Activated CD4-positive, alpha-beta T cell treated with anti-CD3 and anti-CD28 coated beads, Interleukin-2, amount 10 ng/mL, durations not matched to agents 7 days and 5 days (primary cell): ENCODE measurements at regions not wholly inside any gene's neighbourhood (a gene's known extent, or its start where the extent isn't known, plus 50 kb on each side); places are given as distances from the start of the nearest gene placed in this dataset.

ENCODE experiments used
- CTCF ChIA-PET: fragments of 350-600 bp; sonication (Branson Sonifier 250); formaldehyde crosslinking; loops from one replicate; lab custom pipeline; 2021; ENCODE audit warnings: antibody characterized with exemption; lab: Charles Lee
- POLR2A ChIA-PET: fragments of 350-600 bp; sonication (Branson Sonifier 250); formaldehyde crosslinking; loops from one replicate; lab custom pipeline; 2021; ENCODE audit warnings: antibody characterized with exemption; lab: Charles Lee
- DNase-seq: peaks from one replicate; pipeline ENCODE4 v3.0.0-alpha.2; 2020
- H3K27ac Mint-ChIP-seq: one replicate; pipeline ENCODE4 v1.8.0; 2021; ENCODE audit warnings: mild to moderate bottlenecking, moderate library complexity, mixed read lengths
- H3K27me3 Mint-ChIP-seq: one replicate; pipeline ENCODE4 v1.8.0; 2021; ENCODE audit warnings: mixed read lengths
- H3K36me3 Mint-ChIP-seq: one replicate; pipeline ENCODE4 v1.8.0; 2021; ENCODE audit warnings: low read depth, mixed read lengths
- H3K4me1 Mint-ChIP-seq: one replicate; pipeline ENCODE4 v1.8.0; 2021; ENCODE audit warnings: mixed read lengths
- H3K4me3 Mint-ChIP-seq: one replicate; pipeline ENCODE4 v1.8.0; 2021; ENCODE audit warnings: mild to moderate bottlenecking, moderate library complexity, mixed read lengths
- H3K9me3 Mint-ChIP-seq: one replicate; pipeline ENCODE4 v1.8.0; 2021; ENCODE audit warnings: mixed read lengths

- no peak overlapping the region for H3K27ac Mint-ChIP-seq
- no peaks in the 10 kb centered on the region for H3K36me3 Mint-ChIP-seq
- CTCF ChIA-PET: no interaction called here
- DNase-seq: no peak
- no peaks in the 10 kb centered on the region for H3K4me1 Mint-ChIP-seq
- no peak overlapping the region for H3K4me3 Mint-ChIP-seq
- POLR2A ChIA-PET: no interaction called here
- no peaks in the 10 kb centered on the region for H3K27me3 Mint-ChIP-seq
- no peaks in the 10 kb centered on the region for H3K9me3 Mint-ChIP-seq
These were observed 87.7 kb downstream of the IYD start for GRCh38 chr6:150456466-150456865.

- CTCF ChIA-PET: no interaction called here
- no peaks in the 10 kb centered on the region for H3K9me3 Mint-ChIP-seq
- no peaks in the 10 kb centered on the region for H3K27me3 Mint-ChIP-seq
- POLR2A ChIA-PET: no interaction called here
- no peak overlapping the region for H3K4me3 Mint-ChIP-seq
- H3K36me3 Mint-ChIP-seq: no peaks in the 10 kb centered on the region
- no peaks in the 10 kb centered on the region for H3K4me1 Mint-ChIP-seq
- no peak overlapping the region for H3K27ac Mint-ChIP-seq
- DNase-seq: no peak
These were observed 88.3 kb downstream of the IYD start for GRCh38 chr6:150456902-150457643.

- DNase-seq: no peak
- Mint-ChIP-seq H3K27ac (no peak overlapping the region), H3K9me3 (no peaks in the 10 kb centered on the region), H3K4me3 (no peak overlapping the region), H3K27me3 (no peaks in the 10 kb centered on the region), H3K4me1 (no peaks in the 10 kb centered on the region), H3K36me3 (no peaks in the 10 kb centered on the region)
- CTCF ChIA-PET: no interaction called here
- POLR2A ChIA-PET: no interaction called here
These were observed 89.8 kb downstream of the IYD start for GRCh38 chr6:150458579-150458978.

GRCh38 chr6:150463852-150464251 lies 95.0 kb downstream of the IYD start:
- POLR2A ChIA-PET: no interaction called here
- DNase-seq: no peak
- CTCF ChIA-PET: interaction anchor here (0.6 kb wide), 1 partner anchor 343 kb away, joined by 3 read pairs; no protein-coding TSS in a partner anchor
- Mint-ChIP-seq H3K36me3 (no peaks in the 10 kb centered on the region), H3K9me3 (no peaks in the 10 kb centered on the region), H3K27me3 (peaks cover 2% of the 10 kb centered on the region), H3K4me3 (no peak overlapping the region), H3K4me1 (no peaks in the 10 kb centered on the region), H3K27ac (no peak overlapping the region)

- Mint-ChIP-seq H3K4me3 (no peak overlapping the region), H3K27ac (no peak overlapping the region), H3K9me3 (no peaks in the 10 kb centered on the region), H3K36me3 (no peaks in the 10 kb centered on the region), H3K27me3 (peaks cover 2% of the 10 kb centered on the region), H3K4me1 (no peaks in the 10 kb centered on the region)
- CTCF ChIA-PET: no interaction called here
- POLR2A ChIA-PET: no interaction called here
- no peak for DNase-seq
These were observed 96.2 kb downstream of the IYD start for GRCh38 chr6:150464966-150465365.

GRCh38 chr6:150465610-150466009 lies 96.8 kb downstream of the IYD start:
- no peak for DNase-seq
- Mint-ChIP-seq H3K4me3 (no peak overlapping the region), H3K27ac (no peak overlapping the region), H3K36me3 (no peaks in the 10 kb centered on the region), H3K9me3 (no peaks in the 10 kb centered on the region), H3K27me3 (peaks cover 2% of the 10 kb centered on the region), H3K4me1 (no peaks in the 10 kb centered on the region)
- CTCF ChIA-PET: no interaction called here
- POLR2A ChIA-PET: no interaction called here

- POLR2A ChIA-PET: no interaction called here
These were observed 97.4 kb downstream of the IYD start for GRCh38 chr6:150466196-150466595.

GRCh38 chr6:150470131-150470530 lies 101.3 kb downstream of the IYD start:
- Mint-ChIP-seq H3K9me3 (no peaks in the 10 kb centered on the region), H3K27ac (no peak overlapping the region), H3K4me1 (no peaks in the 10 kb centered on the region), H3K27me3 (peaks cover 9% of the 10 kb centered on the region), H3K4me3 (no peak overlapping the region), H3K36me3 (no peaks in the 10 kb centered on the region)
- POLR2A ChIA-PET: no interaction called here
- no peak for DNase-seq
- CTCF ChIA-PET: interaction anchor here (0.6 kb wide), 1 partner anchor 28 kb away, joined by 3 read pairs; no protein-coding TSS in a partner anchor

More at GRCh38 chr6:150466196-150466595, 97.4 kb downstream of the IYD start:
- H3K36me3 Mint-ChIP-seq: no peaks in the 10 kb centered on the region
- H3K9me3 Mint-ChIP-seq: no peaks in the 10 kb centered on the region
- no peak for DNase-seq
- H3K27me3 Mint-ChIP-seq: peaks cover 2% of the 10 kb centered on the region
- no peaks in the 10 kb centered on the region for H3K4me1 Mint-ChIP-seq
- no peak overlapping the region for H3K27ac Mint-ChIP-seq
- CTCF ChIA-PET: no interaction called here
- H3K4me3 Mint-ChIP-seq: no peak overlapping the region

- Mint-ChIP-seq H3K9me3 (no peaks in the 10 kb centered on the region), H3K4me1 (no peaks in the 10 kb centered on the region), H3K4me3 (no peak overlapping the region), H3K36me3 (no peaks in the 10 kb centered on the region), H3K27me3 (peaks cover 6% of the 10 kb centered on the region), H3K27ac (no peak overlapping the region)
- ChIA-PET CTCF (no interaction called here), POLR2A (no interaction called here)
- DNase-seq: no peak
These were observed 102.3 kb downstream of the IYD start for GRCh38 chr6:150470960-150471665.

GRCh38 chr6:150478656-150479545 lies 110.1 kb downstream of the IYD start:
- no peak overlapping the region for H3K4me3 Mint-ChIP-seq
- peaks cover 20% of the 10 kb centered on the region for H3K27me3 Mint-ChIP-seq
- H3K4me1 Mint-ChIP-seq: no peaks in the 10 kb centered on the region
- DNase-seq: no peak
- no peak overlapping the region for H3K27ac Mint-ChIP-seq
- H3K36me3 Mint-ChIP-seq: no peaks in the 10 kb centered on the region
- peaks cover 2% of the 10 kb centered on the region for H3K9me3 Mint-ChIP-seq
- POLR2A ChIA-PET: no interaction called here
- CTCF ChIA-PET: interaction anchor here (0.6 kb wide), 1 partner anchor 385 kb away, joined by 4 read pairs; no protein-coding TSS in a partner anchor

GRCh38 chr6:150482883-150483409 lies 114.1 kb downstream of the IYD start:
- H3K4me1 Mint-ChIP-seq: no peaks in the 10 kb centered on the region
- no peaks in the 10 kb centered on the region for H3K36me3 Mint-ChIP-seq
- peaks cover 5% of the 10 kb centered on the region for H3K27me3 Mint-ChIP-seq
- no peak overlapping the region for H3K27ac Mint-ChIP-seq
- POLR2A ChIA-PET: no interaction called here
- peaks cover 2% of the 10 kb centered on the region for H3K9me3 Mint-ChIP-seq
- CTCF ChIA-PET: no interaction called here
- DNase-seq: no peak
- H3K4me3 Mint-ChIP-seq: no peak overlapping the region

GRCh38 chr6:150485161-150485958 lies 114.3 kb upstream of the PLEKHG1 start:
- Mint-ChIP-seq H3K27me3 (peaks cover 2% of the 10 kb centered on the region), H3K4me3 (no peak overlapping the region), H3K36me3 (no peaks in the 10 kb centered on the region), H3K4me1 (no peaks in the 10 kb centered on the region), H3K27ac (no peak overlapping the region), H3K9me3 (peaks cover 2% of the 10 kb centered on the region)
- CTCF ChIA-PET: no interaction called here
- POLR2A ChIA-PET: no interaction called here
- DNase-seq: no peak
